ENCODE measurements at regions not wholly inside any gene's neighbourhood (a gene's known extent, or its start where the extent isn't known, plus 50 kb on each side); places are given as distances from the start of the nearest gene placed in this dataset.
"Not testable (repeated sequence)": the region's sequence is repeated elsewhere in the genome, so short reads cannot be mapped to it uniquely, and the experiment has no call there.

DNA sequence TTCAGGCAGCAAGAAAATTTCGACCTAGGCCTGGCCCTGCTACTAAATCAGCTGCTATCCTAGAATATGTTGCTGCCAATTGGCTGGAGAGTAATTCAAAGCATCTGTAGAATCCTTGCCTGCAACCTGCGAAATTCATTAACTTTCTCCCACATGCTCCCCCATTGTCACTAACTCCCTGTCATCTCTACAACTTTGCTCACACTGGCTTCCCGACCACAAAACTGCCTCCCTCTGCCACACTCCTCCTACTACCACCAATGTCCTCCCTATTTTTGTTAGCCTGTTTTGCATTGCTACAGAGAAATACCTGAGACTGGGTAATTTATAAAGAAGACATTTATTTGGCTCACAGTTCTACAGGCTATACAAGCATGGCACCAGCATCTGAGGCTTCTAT is 570.6 kb downstream of the INSC start:
- TF ChIP-seq, protein P1, sequence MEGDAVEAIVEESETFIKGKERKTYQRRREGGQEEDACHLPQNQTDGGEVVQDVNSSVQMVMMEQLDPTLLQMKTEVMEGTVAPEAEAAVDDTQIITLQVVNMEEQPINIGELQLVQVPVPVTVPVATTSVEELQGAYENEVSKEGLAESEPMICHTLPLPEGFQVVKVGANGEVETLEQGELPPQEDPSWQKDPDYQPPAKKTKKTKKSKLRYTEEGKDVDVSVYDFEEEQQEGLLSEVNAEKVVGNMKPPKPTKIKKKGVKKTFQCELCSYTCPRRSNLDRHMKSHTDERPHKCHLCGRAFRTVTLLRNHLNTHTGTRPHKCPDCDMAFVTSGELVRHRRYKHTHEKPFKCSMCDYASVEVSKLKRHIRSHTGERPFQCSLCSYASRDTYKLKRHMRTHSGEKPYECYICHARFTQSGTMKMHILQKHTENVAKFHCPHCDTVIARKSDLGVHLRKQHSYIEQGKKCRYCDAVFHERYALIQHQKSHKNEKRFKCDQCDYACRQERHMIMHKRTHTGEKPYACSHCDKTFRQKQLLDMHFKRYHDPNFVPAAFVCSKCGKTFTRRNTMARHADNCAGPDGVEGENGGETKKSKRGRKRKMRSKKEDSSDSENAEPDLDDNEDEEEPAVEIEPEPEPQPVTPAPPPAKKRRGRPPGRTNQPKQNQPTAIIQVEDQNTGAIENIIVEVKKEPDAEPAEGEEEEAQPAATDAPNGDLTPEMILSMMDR (IDR thresholded peaks at IDR 0.05; ENCODE audit: insufficient read depth, low read depth, low read length), result no peak
- DNase-seq (ENCODE audit: low read depth), result no peak

DNA sequence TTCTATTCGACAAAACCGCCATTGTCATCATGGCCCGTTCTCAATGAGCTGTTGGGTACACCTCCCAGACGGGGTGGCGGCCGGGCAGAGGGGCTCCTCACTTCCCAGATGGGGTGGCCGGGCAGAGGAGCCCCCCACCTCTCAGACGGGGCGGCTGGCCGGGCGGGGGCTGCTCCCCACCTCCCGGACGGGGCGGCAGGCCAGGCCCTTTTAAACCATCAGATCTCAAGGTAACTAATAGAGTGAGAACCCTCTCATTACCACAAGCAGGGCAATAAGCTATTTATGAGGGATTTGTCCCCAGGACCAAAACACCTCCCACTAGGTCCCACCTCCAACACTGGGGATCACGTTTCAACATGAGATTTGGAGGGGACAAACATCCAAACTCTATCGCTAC is 571.5 kb downstream of the INSC start:
- not testable (repeated sequence) for DNase-seq (ENCODE audit: low read depth); H3K4me3 ChIP-seq (ENCODE audit: low read depth, low read length)

More for the DNA sequence above, 570.6 kb downstream of the INSC start:
- H3K4me3 ChIP-seq (ENCODE audit: low read depth, low read length), result no peak overlapping the region

DNA sequence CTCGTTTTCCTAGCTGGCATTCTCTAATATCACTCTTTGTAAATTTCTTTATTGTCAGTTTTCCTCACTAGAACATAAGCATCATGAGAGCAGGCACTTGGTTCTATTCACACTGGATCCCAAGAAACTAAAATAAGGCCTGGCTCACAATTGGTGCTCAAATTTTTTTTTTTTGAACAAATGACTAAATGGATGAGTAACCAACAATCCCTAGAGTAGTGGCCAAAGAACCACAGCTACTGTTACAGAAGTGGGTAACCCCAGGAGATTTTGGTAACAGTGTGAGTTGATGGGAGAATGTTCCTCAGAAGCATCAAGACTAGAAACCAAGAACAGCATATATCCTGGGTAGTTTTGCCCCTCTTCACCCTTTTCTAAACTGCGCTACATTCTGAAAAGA is 572.6 kb downstream of the INSC start:
- TF ChIP-seq, protein P1 (IDR thresholded peaks at IDR 0.05; ENCODE audit: insufficient read depth, low read depth, low read length), result no peak
- H3K4me3 ChIP-seq (ENCODE audit: low read depth, low read length), result no peak overlapping the region
- DNase-seq (ENCODE audit: low read depth), result no peak

DNA sequence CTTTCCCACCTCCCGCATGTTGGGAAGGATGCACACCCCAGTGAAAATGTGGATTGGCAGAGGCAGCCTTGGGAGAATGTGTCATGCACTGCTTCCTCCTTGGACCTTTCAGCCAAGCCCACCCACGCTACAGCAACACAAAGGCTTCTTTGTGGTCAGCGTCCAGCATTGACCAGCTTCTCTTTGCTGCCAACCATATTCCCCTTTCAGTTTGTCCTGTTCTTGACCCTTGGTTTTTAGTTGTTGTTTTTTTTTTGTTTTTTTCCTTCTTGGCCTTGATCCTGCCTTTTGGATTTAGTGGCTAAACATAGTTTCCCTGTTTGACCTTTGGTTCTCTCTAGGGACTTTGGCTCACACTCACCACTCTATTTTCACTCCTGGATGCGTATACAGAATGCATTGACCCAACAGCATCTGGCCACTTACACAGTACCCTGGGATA is 573.6 kb downstream of the INSC start:
- no peak for DNase-seq (ENCODE audit: low read depth)
- no peak overlapping the region for H3K4me3 ChIP-seq (ENCODE audit: low read depth, low read length)
- TF ChIP-seq, protein P1 (IDR thresholded peaks at IDR 0.05; ENCODE audit: insufficient read depth, low read depth, low read length), result no peak

DNA sequence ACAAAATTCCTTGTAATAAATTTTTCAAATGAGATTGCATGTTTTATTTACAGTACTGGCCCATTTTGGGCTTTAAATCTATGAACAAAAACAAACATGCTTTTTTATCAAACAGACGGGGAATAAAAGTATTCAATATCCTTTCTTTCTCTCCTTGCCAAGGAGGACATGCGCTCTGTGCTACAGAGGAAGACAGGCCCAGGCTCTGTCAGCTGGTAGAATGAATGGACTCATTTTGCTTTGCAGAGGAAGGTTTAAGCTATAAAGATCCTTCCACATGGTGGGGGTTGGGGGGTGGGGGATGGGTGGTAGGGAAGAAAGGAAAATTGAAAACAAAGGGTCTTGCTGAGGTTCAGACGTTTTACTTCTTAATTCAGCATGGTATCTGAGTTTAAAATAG is 575.6 kb downstream of the INSC start:
- TF ChIP-seq, protein P1 (IDR thresholded peaks at IDR 0.05; ENCODE audit: insufficient read depth, low read depth, low read length), result no peak
- DNase-seq (ENCODE audit: low read depth), result no peak
- no peak overlapping the region for H3K4me3 ChIP-seq (ENCODE audit: low read depth, low read length)

DNA sequence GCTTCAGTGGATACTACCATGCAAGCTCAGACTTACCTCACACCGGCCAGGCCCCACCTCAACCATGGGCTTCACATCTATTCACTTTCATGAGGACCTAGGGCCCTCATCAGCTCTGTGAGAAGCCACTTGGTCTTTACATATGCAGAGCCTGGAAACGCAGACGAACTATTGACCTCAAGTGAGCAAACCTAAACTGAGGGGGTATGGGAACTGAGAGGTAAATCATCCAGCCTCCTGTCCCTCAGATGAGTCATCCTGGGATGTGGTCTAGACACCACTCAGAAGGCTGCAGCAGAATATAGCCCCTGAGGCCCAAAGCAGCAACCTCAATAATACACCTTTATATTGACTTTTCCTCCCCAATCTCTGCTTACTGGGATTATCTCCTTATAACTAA is 578.0 kb downstream of the INSC start:
- peak; percentile 53 for DNase-seq (ENCODE audit: low read depth)
- H3K4me3 ChIP-seq (ENCODE audit: low read depth, low read length), result no peak overlapping the region
- TF ChIP-seq, protein P1 (IDR thresholded peaks at IDR 0.05; ENCODE audit: insufficient read depth, low read depth, low read length), result no peak

DNA sequence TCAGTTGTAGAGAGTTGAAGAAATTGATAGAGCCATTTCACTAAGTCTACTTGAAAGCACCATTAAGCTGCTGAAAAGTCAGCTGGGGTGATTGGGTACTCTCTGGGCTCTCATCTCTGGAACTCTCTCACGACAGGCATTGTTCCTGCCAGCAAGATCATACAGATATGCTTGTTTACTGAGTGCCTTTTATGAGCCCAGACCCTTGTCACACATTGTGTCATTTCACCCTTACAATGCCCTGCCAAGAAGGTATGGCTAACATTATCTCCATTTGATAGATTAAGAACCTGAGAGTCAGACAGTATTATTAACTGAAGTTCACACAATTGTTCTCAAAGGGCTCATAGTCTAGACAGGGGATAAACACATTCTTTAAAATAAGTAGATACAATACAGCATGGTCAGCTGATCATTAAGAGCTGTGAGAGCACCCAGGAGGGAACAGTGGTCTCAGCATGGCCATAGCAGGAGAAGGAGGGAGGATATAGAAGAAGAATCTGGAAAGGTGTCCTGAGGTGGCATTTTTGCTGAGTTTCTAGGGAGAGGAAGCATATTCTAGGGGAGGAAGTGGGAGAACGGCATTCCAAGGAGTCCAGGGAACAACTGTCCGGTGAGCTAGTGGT is 580.5 kb downstream of the INSC start:
- DNase-seq (ENCODE audit: low read depth), result no peak
- TF ChIP-seq, protein P1 (IDR thresholded peaks at IDR 0.05; ENCODE audit: insufficient read depth, low read depth, low read length), result no peak

More for the DNA sequence above, 580.5 kb downstream of the INSC start:
- H3K4me3 ChIP-seq (ENCODE audit: low read depth, low read length), result no peak overlapping the region
